ENCODE measurements at regions not wholly inside any gene's neighbourhood (a gene's known extent, or its start where the extent isn't known, plus 50 kb on each side); places are given as distances from the start of the nearest gene placed in this dataset.

DNA sequence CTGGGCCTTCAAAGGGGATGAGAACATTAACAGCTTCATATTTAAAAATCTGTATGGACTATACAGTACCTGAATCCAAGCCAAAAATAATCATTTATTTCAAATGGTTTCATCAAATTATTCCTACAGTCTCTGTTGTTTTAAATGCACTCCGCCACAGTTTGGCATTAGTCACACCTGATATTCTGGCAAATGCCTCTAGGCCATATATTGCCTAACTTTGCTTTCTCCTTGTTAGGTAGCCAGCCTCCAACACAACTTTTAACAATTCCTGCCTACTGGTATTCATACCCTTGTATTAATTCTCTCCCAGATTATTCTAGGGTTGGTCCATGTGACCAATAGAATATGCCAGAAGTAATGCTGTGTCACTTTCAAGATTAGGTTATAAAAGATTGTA, 146.6 kb upstream of the FANCL start:
- TF ChIP-seq EZH2phosphoT487 (conservative IDR thresholded peaks at IDR 0.05; ENCODE audit: low read length): no peak
- TF ChIP-seq, protein P1, sequence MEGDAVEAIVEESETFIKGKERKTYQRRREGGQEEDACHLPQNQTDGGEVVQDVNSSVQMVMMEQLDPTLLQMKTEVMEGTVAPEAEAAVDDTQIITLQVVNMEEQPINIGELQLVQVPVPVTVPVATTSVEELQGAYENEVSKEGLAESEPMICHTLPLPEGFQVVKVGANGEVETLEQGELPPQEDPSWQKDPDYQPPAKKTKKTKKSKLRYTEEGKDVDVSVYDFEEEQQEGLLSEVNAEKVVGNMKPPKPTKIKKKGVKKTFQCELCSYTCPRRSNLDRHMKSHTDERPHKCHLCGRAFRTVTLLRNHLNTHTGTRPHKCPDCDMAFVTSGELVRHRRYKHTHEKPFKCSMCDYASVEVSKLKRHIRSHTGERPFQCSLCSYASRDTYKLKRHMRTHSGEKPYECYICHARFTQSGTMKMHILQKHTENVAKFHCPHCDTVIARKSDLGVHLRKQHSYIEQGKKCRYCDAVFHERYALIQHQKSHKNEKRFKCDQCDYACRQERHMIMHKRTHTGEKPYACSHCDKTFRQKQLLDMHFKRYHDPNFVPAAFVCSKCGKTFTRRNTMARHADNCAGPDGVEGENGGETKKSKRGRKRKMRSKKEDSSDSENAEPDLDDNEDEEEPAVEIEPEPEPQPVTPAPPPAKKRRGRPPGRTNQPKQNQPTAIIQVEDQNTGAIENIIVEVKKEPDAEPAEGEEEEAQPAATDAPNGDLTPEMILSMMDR (IDR thresholded peaks at IDR 0.05; ENCODE audit: insufficient read depth, low read length, poor library complexity, severe bottlenecking): no peak
